ENCODE measurements at regions not wholly inside any gene's neighbourhood (a gene's known extent, or its start where the extent isn't known, plus 50 kb on each side); places are given as distances from the start of the nearest gene placed in this dataset.

DNA sequence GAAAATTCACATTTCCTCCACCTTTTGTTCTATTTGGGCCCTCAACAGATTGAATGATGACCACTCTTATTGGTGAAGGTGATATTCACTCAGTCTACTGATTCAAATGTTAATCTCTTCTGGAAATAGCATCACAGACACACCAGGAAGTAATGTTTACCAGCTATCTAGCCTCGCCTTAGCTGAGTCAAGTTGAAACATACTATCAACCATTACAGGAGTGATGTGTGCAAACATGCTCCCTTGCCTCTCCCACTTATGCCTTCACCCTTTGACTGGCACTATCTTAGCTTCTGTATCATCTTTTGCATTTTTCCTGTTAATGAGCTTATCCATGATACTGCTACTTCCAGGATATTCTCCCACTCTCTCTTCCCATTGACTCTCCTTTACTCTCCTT, 191.9 kb downstream of the CENPW start:
- H3K4me3 ChIP-seq (ENCODE audit: control insufficient read depth, low read depth, low read length): no peak overlapping the region
- TF ChIP-seq, protein P1, sequence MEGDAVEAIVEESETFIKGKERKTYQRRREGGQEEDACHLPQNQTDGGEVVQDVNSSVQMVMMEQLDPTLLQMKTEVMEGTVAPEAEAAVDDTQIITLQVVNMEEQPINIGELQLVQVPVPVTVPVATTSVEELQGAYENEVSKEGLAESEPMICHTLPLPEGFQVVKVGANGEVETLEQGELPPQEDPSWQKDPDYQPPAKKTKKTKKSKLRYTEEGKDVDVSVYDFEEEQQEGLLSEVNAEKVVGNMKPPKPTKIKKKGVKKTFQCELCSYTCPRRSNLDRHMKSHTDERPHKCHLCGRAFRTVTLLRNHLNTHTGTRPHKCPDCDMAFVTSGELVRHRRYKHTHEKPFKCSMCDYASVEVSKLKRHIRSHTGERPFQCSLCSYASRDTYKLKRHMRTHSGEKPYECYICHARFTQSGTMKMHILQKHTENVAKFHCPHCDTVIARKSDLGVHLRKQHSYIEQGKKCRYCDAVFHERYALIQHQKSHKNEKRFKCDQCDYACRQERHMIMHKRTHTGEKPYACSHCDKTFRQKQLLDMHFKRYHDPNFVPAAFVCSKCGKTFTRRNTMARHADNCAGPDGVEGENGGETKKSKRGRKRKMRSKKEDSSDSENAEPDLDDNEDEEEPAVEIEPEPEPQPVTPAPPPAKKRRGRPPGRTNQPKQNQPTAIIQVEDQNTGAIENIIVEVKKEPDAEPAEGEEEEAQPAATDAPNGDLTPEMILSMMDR (IDR thresholded peaks at IDR 0.05; ENCODE audit: control insufficient read depth, insufficient read depth, low read depth, low read length, missing control alignments): no peak
- DNase-seq (ENCODE audit: low read depth): no peak

DNA sequence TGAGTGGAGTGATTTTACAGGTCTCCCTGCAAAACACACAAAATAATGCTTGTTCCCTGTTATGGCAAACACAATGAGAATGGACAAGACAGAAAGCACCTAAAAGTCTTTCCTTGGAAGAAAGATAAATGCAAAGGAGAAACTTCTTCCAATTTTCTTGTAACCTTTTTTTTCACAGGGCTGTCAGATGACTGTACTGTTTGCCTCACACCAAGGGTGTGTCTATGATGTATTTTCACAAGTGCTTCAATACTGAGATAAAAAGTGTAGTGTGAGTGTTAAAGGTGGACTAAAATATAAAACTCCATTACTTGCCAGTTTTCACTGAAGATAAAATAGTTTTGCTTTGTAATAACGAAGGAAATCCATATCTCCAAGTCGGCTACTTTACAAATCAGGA, 194.5 kb downstream of the CENPW start:
- TF ChIP-seq, protein P1 (IDR thresholded peaks at IDR 0.05; ENCODE audit: control insufficient read depth, insufficient read depth, low read depth, low read length, missing control alignments): no peak
- no peak for DNase-seq (ENCODE audit: low read depth)
- H3K4me3 ChIP-seq (ENCODE audit: control insufficient read depth, low read depth, low read length): no peak overlapping the region

DNA sequence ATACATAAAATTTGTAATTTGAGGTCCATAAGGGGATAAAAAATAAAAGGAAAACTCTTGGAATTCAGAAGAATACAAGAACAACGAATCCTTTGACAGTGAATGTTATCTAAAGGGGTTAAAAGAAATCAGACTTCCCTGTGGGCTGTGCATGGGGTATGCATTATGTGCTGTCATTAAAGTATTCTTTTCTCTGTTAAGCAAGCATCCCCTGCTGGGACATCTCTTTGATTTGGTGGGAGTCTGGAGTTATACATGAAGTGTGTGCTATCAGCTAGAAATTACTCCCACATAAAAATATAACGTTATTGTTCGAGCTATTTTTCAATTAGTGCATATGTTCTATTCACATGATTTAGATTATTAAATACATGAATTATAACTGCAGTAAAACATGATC, 195.2 kb downstream of the CENPW start:
- TF ChIP-seq, protein P1 (IDR thresholded peaks at IDR 0.05; ENCODE audit: control insufficient read depth, insufficient read depth, low read depth, low read length, missing control alignments): no peak
- H3K4me3 ChIP-seq (ENCODE audit: control insufficient read depth, low read depth, low read length): no peak overlapping the region
- DNase-seq (ENCODE audit: low read depth): no peak

DNA sequence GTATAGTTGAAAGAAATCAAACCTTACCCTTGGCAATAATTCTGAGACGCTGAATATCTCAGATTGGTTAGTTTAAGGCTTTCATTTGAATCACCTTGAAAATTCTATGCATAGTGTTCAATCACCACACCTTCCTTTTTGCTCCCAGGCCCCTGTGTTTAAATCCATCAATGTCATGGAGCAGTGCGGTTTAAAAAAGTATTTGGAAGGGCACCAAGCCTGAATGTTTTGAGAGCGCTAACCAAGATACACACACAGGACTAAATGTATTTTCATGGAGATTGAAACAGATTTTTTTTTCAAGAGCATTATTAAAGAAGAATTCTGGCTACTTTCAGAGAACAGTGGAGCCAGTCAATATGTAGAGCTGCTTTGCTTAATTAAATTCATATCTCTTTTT, 195.7 kb downstream of the CENPW start:
- DNase-seq (ENCODE audit: low read depth): no peak
- no peak overlapping the region for H3K4me3 ChIP-seq (ENCODE audit: control insufficient read depth, low read depth, low read length)
- TF ChIP-seq, protein P1 (IDR thresholded peaks at IDR 0.05; ENCODE audit: control insufficient read depth, insufficient read depth, low read depth, low read length, missing control alignments): no peak

DNA sequence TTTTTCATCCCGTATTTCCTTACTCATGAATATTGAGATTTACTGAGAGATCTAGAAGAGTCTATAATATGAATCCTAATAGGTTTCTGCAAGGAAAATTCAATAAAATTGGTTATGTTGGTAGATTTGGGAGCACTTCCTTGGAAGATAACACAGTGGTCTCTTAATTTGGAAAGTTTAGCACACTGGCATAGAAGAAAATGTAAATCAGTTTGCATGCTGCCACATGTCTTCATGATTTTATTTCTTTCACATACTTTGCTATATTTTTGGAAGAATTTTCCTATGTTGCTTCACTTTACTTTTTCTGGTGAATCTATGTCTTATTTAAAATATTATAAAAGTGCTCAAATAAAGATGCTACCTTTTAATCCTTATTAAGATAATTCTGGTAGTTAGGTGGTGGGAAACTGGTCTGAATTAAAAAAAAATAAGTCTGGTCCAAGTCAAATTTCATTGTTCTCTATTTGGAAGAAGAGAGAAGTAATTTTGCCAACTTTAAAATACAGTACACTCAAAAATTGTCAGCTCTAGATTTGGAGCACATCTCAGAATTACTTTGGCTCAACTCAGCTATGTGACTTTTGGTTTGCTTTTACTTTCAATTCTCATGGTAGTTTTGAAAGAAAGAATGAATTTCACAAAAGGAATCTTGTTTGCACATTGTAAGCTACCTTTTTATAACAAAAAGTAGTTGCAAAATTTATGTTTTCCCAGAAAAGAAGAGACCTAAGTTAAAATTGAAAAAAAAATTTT, 197.3 kb downstream of the CENPW start:
- TF ChIP-seq, protein P1 (IDR thresholded peaks at IDR 0.05; ENCODE audit: control insufficient read depth, insufficient read depth, low read depth, low read length, missing control alignments): no peak
- H3K4me3 ChIP-seq (ENCODE audit: control insufficient read depth, low read depth, low read length): no peak overlapping the region
- no peak for DNase-seq (ENCODE audit: low read depth)

DNA sequence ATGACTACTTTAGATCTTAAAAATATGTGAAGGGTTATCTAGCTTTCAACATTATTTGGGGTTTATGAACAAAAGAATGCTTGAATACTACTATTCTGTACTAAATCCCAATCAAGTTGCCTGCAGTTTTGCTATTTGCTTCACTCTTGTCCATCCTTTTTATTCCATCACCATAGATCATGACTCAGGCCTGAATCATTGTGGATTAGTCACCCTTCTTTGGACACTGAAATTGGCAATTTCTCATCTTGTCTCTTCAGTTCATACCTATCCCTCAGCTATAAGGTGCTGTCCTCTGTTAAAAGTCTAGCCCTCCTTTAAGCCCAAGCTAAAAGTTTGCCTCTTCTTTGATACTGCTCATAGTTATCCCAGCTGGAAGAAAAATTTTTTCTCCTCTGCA, 199.1 kb downstream of the CENPW start:
- TF ChIP-seq, protein P1 (IDR thresholded peaks at IDR 0.05; ENCODE audit: control insufficient read depth, insufficient read depth, low read depth, low read length, missing control alignments): no peak
- H3K4me3 ChIP-seq (ENCODE audit: control insufficient read depth, low read depth, low read length): no peak overlapping the region
- no peak for DNase-seq (ENCODE audit: low read depth)

All from AG09309 (cell line).